D341Med (cell line): ENCODE measurements at regions not wholly inside any gene's neighbourhood (a gene's known extent, or its start where the extent isn't known, plus 50 kb on each side); places are given as distances from the start of the nearest gene placed in this dataset.

Experiments used
- DNase-seq: peaks from one replicate; pipeline ENCODE4 v3.0.0; 2012; ENCODE audit warnings: low spot score

DNA sequence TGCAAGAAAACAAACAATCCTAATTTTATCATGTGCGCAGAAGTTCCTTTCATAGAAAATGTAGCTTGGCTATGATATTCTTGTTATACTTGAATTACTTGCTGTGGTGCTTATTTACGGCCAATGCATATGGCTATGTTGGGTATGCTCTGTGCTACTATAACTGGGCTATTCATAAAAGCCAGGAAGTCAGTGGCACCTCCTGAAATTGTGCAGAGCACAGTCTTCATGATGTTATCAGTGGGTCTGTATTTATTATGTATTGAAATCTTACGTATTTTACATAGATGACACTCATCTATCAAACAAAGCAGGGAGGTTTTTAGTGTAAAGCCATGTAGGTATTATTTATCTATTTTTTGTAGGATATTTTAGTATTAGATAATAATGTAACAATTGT is 196.5 kb upstream of the NAALADL2 start:
- DNase-seq = no peak

DNA sequence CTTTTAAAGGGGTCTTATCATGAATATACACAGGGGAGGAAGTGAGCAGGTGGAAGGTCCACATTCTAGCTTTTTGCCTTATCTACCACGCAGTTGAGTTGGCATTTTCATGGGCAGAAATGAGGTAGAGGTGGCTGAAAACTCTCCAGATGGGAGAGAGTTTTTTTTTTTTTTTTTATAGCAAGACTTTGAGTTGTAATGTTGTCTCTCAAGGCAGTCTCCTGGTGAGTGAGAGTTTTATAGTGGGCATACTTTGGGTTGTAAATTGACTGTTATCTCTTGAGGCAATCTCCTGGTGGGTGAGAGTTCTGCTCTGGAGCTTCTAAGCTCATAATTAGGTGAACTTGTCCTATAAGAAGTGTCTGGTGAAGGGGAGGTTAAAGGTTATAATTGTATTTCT is 191.7 kb upstream of the NAALADL2 start:
- no peak for DNase-seq

DNA sequence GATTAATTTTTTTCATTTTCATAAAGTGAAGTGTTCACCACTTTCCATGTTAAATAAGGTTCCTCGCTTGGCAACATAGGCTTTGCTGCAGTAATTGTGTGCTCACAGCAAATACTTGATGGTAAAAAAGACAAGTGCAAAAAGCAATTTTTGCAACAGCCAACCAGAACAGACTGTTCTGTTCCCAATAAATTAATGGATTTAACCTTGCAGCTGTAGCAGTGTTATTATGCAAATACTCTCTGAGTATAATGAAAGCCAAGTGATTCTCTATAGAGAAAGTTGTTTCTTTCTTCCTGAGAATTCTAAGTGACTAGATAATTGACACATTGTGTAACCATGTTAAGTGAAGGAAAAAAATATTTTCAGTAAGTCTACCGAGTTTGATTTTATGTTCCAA is 183.7 kb upstream of the NAALADL2 start:
- DNase-seq = no peak

DNA sequence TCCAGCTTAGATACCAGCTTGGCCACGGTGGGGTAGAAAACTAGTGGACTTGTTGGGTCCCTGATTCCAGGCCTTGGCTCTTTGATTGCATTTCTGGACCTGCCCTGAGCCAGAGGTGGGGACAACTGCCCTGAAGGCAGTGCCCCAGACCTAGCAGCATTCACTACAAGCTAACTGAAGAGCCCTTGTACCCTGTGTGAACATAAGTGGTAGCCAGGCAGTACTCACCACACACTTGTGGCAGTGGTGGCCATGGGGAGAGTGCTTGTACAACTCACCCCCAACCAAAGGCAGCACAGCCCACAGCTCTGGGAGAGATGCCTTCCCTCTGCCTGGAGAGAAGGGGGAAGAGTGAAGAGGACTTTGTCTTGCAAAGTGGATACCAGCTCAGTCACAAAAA is 177.3 kb upstream of the NAALADL2 start:
- no peak for DNase-seq

DNA sequence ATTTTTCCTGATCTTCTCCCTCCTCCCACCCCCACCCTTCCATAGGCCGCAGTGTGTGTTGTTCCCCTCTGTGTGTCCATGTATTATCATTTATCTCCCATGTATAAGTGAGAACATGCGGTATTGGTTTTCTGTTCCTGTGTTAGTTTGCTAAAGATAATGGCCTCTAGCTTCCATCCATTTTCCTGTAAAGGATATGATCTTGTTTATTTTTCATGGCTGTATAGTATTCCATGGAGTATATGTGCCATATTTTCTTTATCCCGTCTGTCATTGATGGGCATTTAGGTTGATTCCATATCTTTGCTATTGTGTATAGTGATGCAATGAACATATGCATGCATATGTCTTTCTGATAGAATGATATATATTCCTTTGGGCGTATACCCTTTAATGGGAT is 173.3 kb upstream of the NAALADL2 start:
- DNase-seq = no peak

DNA sequence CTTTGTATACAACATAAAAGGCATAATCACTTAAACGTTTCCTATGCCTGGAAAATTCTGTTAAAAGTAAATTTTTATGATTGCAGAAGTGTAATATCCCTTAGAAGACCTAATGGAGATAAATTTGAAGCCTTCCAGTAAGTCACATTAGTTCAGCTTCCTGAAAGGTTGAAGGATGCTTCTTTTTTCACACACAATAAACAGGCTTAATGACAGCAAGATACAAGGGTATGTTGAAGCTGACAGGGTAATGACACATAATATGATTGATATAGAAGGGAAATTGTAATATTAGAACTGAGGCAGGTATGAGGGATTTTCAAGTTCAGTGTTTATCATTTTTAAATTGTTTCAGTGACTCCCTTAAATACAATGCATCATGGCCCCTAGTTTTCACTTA is 161.8 kb upstream of the NAALADL2 start:
- no peak for DNase-seq

DNA sequence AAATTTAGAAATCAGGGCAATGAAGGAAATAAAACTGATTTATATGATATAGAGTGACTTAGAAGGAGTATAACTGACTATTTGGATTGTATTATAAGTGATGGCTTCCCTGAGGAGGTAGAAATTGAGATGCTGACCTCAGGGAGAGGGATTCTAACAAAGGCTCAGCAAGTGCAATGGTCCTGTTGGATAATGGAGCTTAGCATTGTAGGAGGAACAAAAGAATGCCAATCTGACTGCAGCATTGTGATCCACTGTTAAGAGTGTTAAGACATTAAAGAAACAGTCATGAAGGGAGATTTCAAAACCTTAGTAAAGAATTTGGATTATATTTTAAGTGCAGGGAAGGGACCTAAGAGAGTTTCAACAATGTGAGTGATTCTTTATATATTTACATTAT is 158.4 kb upstream of the NAALADL2 start:
- DNase-seq = no peak

DNA sequence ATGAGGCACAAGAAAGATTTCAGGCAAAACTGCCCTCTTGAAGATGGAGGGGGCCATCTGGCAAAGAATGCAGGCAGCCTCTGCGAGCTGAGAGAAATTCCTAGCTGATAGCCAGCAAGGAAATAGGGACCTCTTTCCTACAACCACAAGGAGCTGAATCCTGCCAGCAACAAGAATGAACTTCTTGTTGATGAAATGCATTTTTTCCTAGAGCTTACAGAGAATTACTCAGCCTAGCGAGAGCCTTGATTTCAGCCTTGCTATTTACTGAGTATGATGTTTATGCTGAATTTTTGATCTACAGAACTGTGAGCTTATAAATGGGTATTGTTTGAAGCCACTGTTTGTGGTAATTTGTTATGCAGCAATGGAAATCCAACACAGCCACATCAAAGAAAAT is 148.5 kb upstream of the NAALADL2 start:
- DNase-seq = no peak

DNA sequence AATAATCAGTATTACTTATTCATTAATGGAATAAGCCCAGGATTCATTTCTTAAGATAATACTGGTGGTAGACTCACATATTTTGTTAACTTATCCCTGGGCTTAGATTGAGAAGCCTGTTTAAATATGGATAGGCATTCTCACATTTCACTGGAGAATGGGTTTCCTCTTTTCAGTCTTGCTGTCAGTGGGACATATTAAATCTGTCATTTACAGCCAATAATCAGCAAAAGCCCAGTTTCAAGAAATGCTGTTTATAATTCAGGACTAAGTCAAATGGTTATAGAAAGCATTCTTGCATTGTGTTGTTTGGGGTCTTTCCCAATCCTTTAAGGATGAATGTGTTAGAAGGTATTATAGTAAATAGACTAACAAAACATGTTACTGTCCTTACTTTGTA is 143.7 kb upstream of the NAALADL2 start:
- no peak for DNase-seq

DNA sequence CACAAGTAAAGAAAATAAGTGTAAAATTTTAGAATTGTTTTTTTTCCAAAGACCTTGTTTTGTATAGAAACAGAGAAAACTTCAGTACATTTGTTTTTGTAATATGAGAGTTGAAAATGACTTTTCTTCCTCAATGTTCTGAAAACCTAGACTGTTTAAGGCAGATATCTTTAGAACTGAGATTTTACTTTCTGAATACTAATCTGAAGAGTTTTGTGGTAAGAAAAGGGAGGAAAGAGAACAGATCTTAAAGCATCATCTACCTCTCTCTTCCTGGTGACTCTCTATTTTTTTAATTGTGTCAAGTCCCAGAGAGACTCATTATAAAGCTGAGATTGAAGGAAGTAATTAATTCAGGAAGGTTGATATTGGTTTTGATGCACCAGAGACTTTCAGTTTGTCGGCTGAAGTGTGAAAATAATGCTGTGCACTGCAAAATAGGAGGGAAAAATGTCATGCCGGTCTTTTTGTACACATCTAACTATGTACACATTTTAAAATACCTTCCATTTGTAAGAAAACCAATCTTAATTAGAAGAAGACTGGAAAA is 142.1 kb upstream of the NAALADL2 start:
- no peak for DNase-seq

DNA sequence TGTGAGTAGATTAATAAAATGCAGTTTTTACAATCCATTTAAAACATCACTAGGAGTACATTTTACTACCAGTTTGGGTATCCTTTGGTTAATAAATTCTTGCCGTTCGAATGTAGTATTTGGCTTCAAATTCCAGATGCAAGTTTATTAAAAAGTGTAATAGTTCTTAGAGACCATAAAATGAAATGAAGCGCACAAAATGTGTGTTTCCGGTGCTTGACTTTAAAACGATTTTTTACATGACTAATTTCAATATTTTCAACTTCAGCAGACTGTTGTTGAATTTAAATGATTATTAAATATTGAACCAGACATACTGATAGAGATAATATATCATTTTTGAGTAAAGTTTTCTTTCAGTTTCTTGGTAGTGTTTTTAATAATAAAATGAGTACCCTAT is 138.4 kb upstream of the NAALADL2 start:
- DNase-seq = no peak

DNA sequence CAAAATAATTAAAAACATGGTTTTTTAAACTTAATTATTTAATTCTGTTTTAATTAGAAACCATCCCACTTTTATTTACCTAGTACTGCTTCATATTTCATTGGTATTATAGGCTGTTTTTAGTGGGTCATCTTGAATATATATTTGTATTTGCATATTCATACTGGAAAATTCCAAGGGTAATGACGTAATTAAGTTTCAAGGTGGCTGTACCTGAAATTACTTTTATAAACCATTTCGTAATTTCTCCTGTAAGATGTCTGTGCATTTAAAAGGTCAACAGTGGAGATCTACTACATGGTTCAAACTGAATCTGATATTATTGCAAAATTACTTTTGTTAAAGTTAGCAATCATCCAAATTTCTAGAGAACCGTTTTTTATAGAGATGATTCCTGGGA is 133.8 kb upstream of the NAALADL2 start:
- DNase-seq = no peak

DNA sequence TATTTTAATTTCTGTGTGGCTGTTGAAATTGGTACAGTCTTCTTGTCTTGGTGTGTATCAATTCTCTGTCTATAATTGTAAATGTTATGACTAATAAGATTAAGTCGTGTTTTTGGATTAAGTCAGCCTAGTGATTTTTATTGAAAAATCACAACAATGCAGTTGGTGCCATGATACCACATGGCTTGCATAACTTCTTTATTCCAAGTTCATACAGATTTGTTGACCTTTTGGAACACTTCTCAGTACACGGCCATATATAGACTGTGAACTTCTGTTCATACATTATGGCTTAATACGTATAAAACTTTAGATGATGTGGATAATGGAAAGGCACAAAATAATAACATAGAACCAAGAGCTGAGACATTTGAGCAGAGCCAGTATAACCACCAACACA is 121.2 kb upstream of the NAALADL2 start:
- no peak for DNase-seq

DNA sequence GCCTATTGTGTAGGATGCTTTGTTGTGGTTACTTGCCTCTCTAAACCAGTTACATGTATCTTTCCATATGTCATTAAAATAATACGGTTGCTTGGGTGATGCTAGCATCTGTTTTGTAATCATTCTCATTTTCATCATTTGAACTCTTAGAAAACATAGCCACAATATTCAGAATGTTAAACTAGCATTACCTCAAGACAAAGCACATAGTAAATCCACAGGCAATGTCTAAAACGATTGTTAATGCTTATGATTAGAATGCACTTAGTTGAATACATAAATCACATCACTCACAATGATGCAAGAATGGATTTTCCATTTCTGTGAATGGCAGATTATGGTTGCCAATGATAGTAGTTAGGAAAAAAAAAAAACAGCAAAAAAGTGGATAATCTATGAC is 110.0 kb upstream of the NAALADL2 start:
- no peak for DNase-seq

DNA sequence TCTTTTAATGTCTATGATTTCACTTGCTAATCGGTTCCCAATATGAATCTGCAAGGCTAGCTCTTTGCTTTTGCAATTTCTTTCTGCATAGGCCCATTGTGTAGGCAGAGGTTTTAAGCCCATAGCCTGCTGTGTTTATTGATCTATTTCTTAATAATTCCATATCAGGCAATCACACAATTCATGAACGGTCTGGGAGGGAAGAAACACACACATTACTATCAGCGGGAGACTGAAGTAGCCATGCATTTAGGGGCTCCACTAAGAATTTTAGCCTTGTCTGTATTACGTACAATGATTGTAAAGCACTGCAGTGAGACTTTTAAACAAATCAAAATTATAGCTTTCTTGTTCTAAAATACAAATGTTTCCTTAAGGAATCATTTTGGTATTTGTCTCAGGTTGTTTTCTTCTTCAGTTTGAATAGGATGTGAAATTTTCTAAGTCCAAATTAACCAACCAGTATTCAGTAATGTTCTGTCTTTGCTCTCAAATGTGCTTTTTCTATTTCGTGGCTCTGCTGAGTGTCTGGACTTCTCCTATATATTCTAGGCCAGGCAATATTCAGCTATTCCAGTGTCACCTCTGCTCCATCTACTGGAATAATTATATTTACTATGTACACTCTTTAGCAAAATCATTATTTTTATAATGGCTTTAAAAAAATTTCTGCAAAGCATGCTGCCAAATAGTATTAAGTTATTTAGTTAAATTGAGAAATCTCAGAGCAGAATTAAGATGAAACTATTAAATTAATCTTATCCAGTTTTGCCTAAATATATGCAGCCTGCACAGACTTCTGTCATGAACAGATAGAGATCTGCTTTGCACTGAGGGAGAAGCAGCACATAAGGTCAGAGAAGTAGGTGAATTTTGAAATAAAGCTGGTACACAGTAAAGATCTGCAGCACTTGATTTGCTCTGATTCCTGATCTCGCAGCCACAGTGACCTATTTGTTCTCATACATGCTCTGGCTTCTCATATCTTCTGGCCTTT is 103.0 kb upstream of the NAALADL2 start:
- DNase-seq = no peak

DNA sequence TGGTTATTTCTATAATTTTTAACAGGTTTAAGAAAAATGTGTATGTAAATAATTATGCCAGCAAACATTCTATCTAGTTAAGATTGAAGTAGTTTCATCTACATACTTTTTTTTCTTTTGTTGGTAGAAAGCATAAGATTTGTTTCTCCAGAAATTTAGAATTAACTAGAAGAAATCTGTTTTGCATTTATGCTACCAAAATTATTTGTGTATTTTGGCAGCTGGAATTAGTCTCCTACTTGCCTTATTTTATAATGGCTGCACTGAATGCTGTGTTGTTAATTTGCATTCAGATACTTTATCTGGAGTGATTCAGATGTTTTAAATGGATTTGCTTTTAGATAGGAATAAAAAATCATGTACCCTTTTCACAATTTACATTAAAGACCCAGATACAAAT is 100.2 kb upstream of the NAALADL2 start:
- DNase-seq = no peak

DNA sequence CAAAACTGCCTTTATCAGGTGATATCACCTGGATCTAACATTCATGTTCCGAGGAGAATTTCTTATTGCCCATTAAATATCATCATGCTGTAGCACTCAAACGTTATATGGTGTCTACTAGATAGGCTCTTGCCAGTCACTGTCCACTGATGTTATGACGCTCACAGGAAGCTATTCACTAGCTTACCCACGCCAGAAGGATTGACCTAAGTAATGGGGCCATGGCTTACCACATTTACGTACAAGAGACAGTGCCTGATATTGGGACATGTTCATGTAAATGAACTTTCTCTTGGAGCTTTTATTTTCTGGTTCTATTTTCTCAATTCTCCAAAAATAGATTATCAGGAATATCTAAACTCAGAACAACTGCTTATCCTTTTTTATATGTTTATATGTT is 91.7 kb upstream of the NAALADL2 start:
- DNase-seq = no peak

DNA sequence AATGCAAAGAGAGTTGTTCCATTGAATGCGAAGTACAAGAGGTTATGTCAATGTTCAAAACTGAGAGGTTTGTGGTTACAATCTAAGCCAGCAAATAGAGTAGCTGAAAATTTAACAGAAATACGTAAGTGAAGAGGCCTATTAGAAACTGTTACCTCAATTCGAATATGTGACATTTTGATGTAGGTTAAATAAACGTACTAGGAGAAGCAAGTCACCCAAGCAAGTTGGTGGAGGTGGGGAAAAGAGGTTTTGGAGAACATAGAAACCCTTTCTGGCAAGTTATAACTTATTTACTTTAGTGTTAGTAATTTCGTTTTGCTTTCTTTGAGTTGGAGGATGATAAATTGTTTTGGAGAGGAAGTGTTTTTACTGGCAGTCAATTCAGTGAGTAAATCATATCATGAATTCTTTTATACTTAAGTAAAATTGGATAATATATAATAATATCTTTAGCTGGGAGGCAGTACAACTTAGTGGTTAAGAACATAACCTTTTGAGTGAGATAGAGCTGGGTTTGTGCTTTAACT is 91.2 kb upstream of the NAALADL2 start:
- DNase-seq = no peak

DNA sequence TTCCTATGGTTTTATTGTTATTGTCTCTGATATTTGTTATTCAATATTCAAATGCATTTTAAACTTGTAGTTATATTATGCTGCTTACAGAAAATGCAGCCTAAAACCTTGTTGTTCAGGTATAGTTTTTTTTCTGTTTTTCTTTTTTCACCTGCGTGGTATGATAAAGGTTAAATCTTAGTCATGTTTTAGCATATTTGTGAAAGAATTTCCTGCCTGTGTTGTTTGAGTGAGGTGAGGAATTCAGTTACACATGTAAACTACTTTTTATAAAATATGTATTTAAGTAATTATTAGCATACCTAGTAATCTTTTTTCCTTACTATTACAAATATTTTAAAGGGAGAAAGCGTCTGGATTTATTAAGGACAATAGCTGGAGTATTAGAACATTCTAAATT is 90.0 kb upstream of the NAALADL2 start:
- no peak for DNase-seq

DNA sequence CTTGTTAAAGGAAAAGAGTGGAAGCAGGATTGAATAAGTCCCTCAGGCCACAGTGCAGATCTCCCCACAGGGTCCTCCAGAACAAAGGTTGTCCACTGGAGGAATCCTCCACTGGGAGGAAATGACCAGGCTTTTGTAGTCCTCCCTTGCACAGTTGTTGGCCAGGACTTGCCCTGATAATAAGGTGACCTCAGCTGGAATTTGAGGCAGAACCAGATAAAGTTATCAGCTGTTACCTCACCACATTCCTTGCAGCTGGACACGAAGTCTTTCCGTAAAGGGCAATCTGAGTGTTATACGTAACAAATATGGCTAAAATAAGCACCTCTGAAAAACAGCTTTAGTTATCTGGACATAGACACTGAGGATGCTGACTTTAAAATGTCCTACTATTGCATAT is 83.5 kb upstream of the NAALADL2 start:
- DNase-seq = no peak

DNA sequence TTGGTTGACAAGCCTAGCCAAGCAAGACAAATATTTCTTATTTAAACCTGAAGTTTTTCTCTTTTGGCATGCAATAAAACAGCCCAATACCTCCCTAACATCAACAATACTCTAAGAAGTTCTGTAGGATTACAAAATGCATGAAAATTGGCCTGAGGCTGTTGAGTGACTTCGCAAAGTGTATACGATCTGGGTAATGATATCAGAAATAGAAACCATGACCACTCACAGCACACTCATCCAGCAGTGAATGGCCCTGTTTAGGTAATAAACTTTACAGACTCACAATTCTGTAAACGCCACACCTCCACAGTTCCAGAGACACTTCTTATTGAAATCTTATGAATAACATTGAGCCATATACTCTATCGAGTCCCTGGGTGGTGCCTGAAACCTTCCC is 83.0 kb upstream of the NAALADL2 start:
- no peak for DNase-seq

DNA sequence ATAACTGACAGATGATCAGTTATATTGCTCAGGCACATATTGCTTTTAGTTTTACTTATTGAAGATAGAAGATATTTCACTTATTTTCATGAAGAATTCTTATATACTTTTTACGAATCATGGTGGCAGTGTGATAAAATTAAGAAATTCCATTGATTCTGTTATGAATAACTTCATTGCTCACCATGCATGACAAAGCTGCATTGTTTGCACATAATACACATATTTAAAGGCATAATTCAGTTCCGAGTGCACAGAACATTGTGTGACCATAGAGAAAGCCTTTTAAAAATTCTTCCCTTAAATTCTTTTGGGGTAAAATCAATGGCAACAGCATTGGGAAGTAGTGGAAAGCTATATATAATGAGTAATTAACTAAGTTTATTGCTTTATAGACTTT is 82.5 kb upstream of the NAALADL2 start:
- DNase-seq = no peak

DNA sequence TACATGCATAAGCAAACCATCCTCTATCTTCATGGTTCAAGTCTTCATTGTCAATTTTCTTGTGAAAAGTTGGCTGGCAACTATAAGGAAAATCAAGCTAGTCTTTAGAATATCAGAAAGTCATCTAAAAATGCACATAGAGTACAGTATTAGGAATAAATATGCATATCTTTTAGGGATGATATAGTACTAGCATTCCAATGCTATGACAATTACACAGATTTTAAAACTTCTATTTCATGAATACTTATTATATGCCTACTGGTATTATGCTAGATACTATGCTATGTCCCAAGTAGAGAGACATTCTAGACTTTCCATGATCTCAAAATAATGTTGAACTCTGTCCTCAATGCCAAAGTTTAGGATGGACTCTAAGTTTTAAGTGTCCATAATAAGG is 81.3 kb upstream of the NAALADL2 start:
- no peak for DNase-seq

DNA sequence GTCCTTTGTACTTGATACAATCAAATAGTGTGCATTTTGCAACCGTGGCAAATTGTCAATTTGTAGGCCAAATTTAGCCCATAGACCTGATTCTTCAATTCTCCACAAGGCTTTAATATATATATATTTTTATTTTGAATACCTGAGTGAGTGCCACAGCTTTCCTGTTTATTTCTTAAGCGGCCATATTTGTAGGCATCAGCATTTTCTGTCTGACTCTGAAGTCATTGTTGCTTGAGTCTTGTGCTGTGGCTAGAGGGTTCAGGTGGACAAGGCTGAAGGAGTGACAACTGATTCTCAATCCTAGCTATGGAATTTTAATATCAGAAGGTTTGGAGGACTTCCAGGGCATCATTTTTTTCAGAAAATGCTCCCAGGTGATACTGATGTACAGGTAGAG is 75.6 kb upstream of the NAALADL2 start:
- DNase-seq = no peak
